Tibial nerve (tissue), 4 donors: ENCODE measurements at regions not wholly inside any gene's neighbourhood (a gene's known extent, or its start where the extent isn't known, plus 50 kb on each side); places are given as distances from the start of the nearest gene placed in this dataset.

Source experiments
- CTCF ChIP-seq, 5 experiments: fragments of 200-600 bp in 3 of 5; fragments of 450-650 bp in 2 of 5; sonication (generic) in 3 of 5; IDR thresholded peaks; one replicate each; pipeline ENCODE4 v1.5.1; 2016 to 2019; ENCODE audit warnings: antibody characterized with exemption in 5 of 5, mild to moderate bottlenecking in 3 of 5, moderate library complexity in 2 of 5
- EP300 ChIP-seq, 2 donors: sonication (generic); formaldehyde crosslinking; IDR thresholded peaks; one replicate each; pipeline ENCODE4 v1.6.1; 2017; ENCODE audit warnings: antibody characterized with exemption in 2 of 2, mild to moderate bottlenecking in 1 of 2

GRCh38 chr17:72204742-72205141 lies 83.9 kb downstream of the SOX9 start:
- TF ChIP-seq EP300 (IDR thresholded peaks at IDR 0.05), result no peak
- no peak for TF ChIP-seq CTCF (IDR thresholded peaks at IDR 0.05)
